DND-41 (cell line): ENCODE measurements at regions not wholly inside any gene's neighbourhood (a gene's known extent, or its start where the extent isn't known, plus 50 kb on each side); places are given as distances from the start of the nearest gene placed in this dataset.

Experiments
- ATAC-seq: fragments of 200-7000 bp; cut with Tn5 transposase; 3 replicates; pipeline ENCODE4 v1.9.1; 2021; ENCODE audit warnings: low read depth; ENCODE audit not compliant: insufficient read depth
- DNase-seq: peaks from one replicate; pipeline ENCODE4 v3.0.0-alpha.2; 2020
- H2AFZ ChIP-seq: 2 replicates; pipeline ENCODE4 v1.6.0; 2012; ENCODE audit warnings: low read depth, low read length
- H3K27ac ChIP-seq: 2 replicates; pipeline ENCODE4 v1.5.1; 2012; ENCODE audit warnings: low read length, inconsistent platforms
- H3K27me3 ChIP-seq: fragments of 200-600 bp; sonication (generic); 2 replicates; pipeline ENCODE4 v1.6.0; 2012; ENCODE audit warnings: low read length, mild to moderate bottlenecking, inconsistent platforms; ENCODE audit not compliant: insufficient read depth, poor library complexity
- H3K36me3 ChIP-seq: 2 replicates; pipeline ENCODE4 v1.5.1; 2012; ENCODE audit warnings: low read length, inconsistent platforms; ENCODE audit not compliant: insufficient read depth
- H3K4me1 ChIP-seq: 2 replicates; pipeline ENCODE4 v1.5.1; 2012; ENCODE audit warnings: mild to moderate bottlenecking, low read length; ENCODE audit not compliant: insufficient read depth
- H3K4me2 ChIP-seq: 2 replicates; pipeline ENCODE4 v1.6.0; 2012; ENCODE audit warnings: mild to moderate bottlenecking, moderate library complexity, low read length, inconsistent platforms; ENCODE audit not compliant: insufficient read depth
- H3K4me3 ChIP-seq, 2 experiments: fragments of 200-600 bp in 1 of 2; shearing (Covaris generic) in 1 of 2; 2 replicates each; pipeline ENCODE4 v1.5.1; 2012 to 2016; ENCODE audit warnings: inconsistent platforms in 2 of 2, low read length in 2 of 2, mild to moderate bottlenecking in 2 of 2, low read depth in 1 of 2, moderate library complexity in 1 of 2
- H3K79me2 ChIP-seq: 2 replicates; pipeline ENCODE4 v1.6.0; 2012; ENCODE audit warnings: low read length, inconsistent platforms; ENCODE audit not compliant: insufficient read depth
- H3K9ac ChIP-seq: 2 replicates; pipeline ENCODE4 v1.6.0; 2012; ENCODE audit warnings: low read depth, mild to moderate bottlenecking, inconsistent platforms, low read length, moderate library complexity
- H3K9me3 ChIP-seq: 2 replicates; pipeline ENCODE4 v1.5.1; 2012; ENCODE audit warnings: low read length, moderate library complexity, mild to moderate bottlenecking, inconsistent platforms; ENCODE audit not compliant: insufficient read depth, severe bottlenecking
- H4K20me1 ChIP-seq: 2 replicates; pipeline ENCODE4 v1.6.0; 2012; ENCODE audit warnings: low read length; ENCODE audit not compliant: insufficient read depth
- CTCF ChIP-seq: IDR thresholded peaks from 2 replicates; pipeline ENCODE4 v1.5.1; 2012; ENCODE audit warnings: borderline replicate concordance, low read length, moderate library complexity, mild to moderate bottlenecking; ENCODE audit not compliant: poor library complexity, severe bottlenecking; ENCODE audit errors: extremely low read depth
- EZH2 ChIP-seq: IDR thresholded peaks from 3 replicates; pipeline ENCODE4 v1.6.1; 2012; ENCODE audit warnings: borderline replicate concordance, low read depth, mild to moderate bottlenecking, moderate library complexity, low read length, inconsistent platforms; ENCODE audit not compliant: severe bottlenecking

DNA sequence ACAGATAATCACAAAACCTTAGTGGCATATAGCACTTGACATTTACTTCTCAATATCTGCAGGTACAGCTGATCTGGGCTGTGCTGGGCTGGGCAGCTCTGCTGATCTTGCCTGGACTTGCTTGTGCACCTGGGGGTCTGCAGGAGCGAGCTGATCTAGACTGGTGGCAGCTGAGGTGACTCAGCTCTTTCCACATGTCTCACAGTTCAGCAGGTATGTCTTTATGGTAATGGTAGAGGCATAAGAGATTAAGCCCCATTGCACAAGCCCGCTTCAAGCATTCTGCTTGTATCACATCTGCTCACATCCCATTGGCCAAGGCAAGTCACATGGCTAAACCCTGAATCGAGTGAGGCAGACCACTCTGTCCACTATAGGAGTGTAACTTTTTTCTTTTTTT, 506.7 kb downstream of the BCOR start:
- Histone ChIP-seq H3K79me2 (no peaks in the 10 kb centered on the region), H3K9ac (no peak overlapping the region), H3K4me1 (no peaks in the 10 kb centered on the region), H3K27me3 (no peaks in the 10 kb centered on the region), H3K27ac (no peak overlapping the region), H3K9me3 (no peaks in the 10 kb centered on the region), H4K20me1 (no peaks in the 10 kb centered on the region), H2AFZ (no peak overlapping the region), H3K36me3 (no peaks in the 10 kb centered on the region), H3K4me2 (no peak overlapping the region), H3K4me3 (no peak overlapping the region)
- no peak for ATAC-seq
- TF ChIP-seq CTCF (no peak), EZH2 (no peak)
- no peak for DNase-seq

- Histone ChIP-seq H2AFZ (no peak overlapping the region), H3K9ac (no peak overlapping the region), H3K27me3 (no peaks in the 10 kb centered on the region), H3K36me3 (no peaks in the 10 kb centered on the region), H3K79me2 (no peaks in the 10 kb centered on the region), H3K9me3 (no peaks in the 10 kb centered on the region), H3K4me3 (no peak overlapping the region), H4K20me1 (no peaks in the 10 kb centered on the region), H3K27ac (no peak overlapping the region), H3K4me1 (no peaks in the 10 kb centered on the region), H3K4me2 (no peak overlapping the region)
- ATAC-seq (no peak), DNase-seq (no peak)
- TF ChIP-seq CTCF (no peak), EZH2 (no peak)
Measured at GRCh38 chrX:39592776-39593175, 505.0 kb downstream of the BCOR start.

GRCh38 chrX:39595977-39596376, 501.8 kb downstream of the BCOR start:
- Histone ChIP-seq H3K36me3 (no peaks in the 10 kb centered on the region), H4K20me1 (no peaks in the 10 kb centered on the region), H3K9me3 (no peaks in the 10 kb centered on the region), H3K27me3 (no peaks in the 10 kb centered on the region), H3K4me1 (no peaks in the 10 kb centered on the region), H3K4me3 (no peak overlapping the region), H3K27ac (no peak overlapping the region), H3K4me2 (no peak overlapping the region), H2AFZ (no peak overlapping the region), H3K9ac (no peak overlapping the region), H3K79me2 (no peaks in the 10 kb centered on the region)
- ATAC-seq (no peak), DNase-seq (no peak)
- TF ChIP-seq EZH2 (no peak), CTCF (no peak)

GRCh38 chrX:39596437-39596836, 501.3 kb downstream of the BCOR start:
- TF ChIP-seq CTCF (no peak), EZH2 (no peak)
- Histone ChIP-seq H3K36me3 (no peaks in the 10 kb centered on the region), H3K4me1 (no peaks in the 10 kb centered on the region), H3K79me2 (no peaks in the 10 kb centered on the region), H2AFZ (no peak overlapping the region), H3K27me3 (no peaks in the 10 kb centered on the region), H3K9ac (no peak overlapping the region), H4K20me1 (no peaks in the 10 kb centered on the region), H3K27ac (no peak overlapping the region), H3K4me3 (no peak overlapping the region), H3K4me2 (no peak overlapping the region), H3K9me3 (no peaks in the 10 kb centered on the region)
- DNase-seq: no peak
- no peak for ATAC-seq
